ENCODE measurements at regions not wholly inside any gene's neighbourhood (a gene's known extent, or its start where the extent isn't known, plus 50 kb on each side); places are given as distances from the start of the nearest gene placed in this dataset.

GRCh38 chr7:68955656-68956055, 642.6 kb upstream of the AUTS2 start:
- Histone ChIP-seq H3K9me3 (replicated peaks) (no peaks in the 10 kb centered on the region), H3K27me3 (ENCODE audit: low read depth) (peaks cover 22% of the 10 kb centered on the region), H3K36me3 (no peaks in the 10 kb centered on the region), H3K4me3 (no peak overlapping the region), H3K4me1 (no peaks in the 10 kb centered on the region), H3K27ac (replicated peaks) (no peak overlapping the region)
- no peak for DNase-seq
- intact Hi-C loops (cut with micrococcal nuclease), result no loop called here
- TF ChIP-seq CTCF (IDR thresholded peaks at IDR 0.05; ENCODE audit: borderline replicate concordance), result no peak

GRCh38 chr7:68958571-68958970, 639.7 kb upstream of the AUTS2 start:
- TF ChIP-seq CTCF (IDR thresholded peaks at IDR 0.05; ENCODE audit: borderline replicate concordance), result no peak
- intact Hi-C loops (cut with micrococcal nuclease), result no loop called here
- no peaks in the 10 kb centered on the region for H3K36me3 ChIP-seq

GRCh38 chr7:68963552-68963951, 634.7 kb upstream of the AUTS2 start:
- Histone ChIP-seq H3K4me1 (no peaks in the 10 kb centered on the region), H3K4me3 (no peak overlapping the region), H3K27me3 (ENCODE audit: low read depth) (peaks cover 9% of the 10 kb centered on the region), H3K9me3 (replicated peaks) (no peaks in the 10 kb centered on the region), H3K36me3 (no peaks in the 10 kb centered on the region), H3K27ac (replicated peaks) (no peak overlapping the region)
- TF ChIP-seq CTCF (IDR thresholded peaks at IDR 0.05; ENCODE audit: borderline replicate concordance), result no peak
- intact Hi-C loops (cut with micrococcal nuclease), result no loop called here
- no peak for DNase-seq

More at GRCh38 chr7:68958571-68958970, 639.7 kb upstream of the AUTS2 start:
- DNase-seq, result no peak
- Histone ChIP-seq H3K27ac (replicated peaks) (no peak overlapping the region), H3K4me1 (no peaks in the 10 kb centered on the region), H3K27me3 (ENCODE audit: low read depth) (peaks cover 24% of the 10 kb centered on the region), H3K9me3 (replicated peaks) (no peaks in the 10 kb centered on the region), H3K4me3 (no peak overlapping the region)

GRCh38 chr7:68964060-68964459, 634.2 kb upstream of the AUTS2 start:
- Histone ChIP-seq H3K27me3 (ENCODE audit: low read depth) (peaks cover 14% of the 10 kb centered on the region), H3K27ac (replicated peaks) (no peak overlapping the region), H3K36me3 (no peaks in the 10 kb centered on the region), H3K9me3 (replicated peaks) (no peaks in the 10 kb centered on the region), H3K4me3 (no peak overlapping the region), H3K4me1 (no peaks in the 10 kb centered on the region)
- no peak for TF ChIP-seq CTCF (IDR thresholded peaks at IDR 0.05; ENCODE audit: borderline replicate concordance)
- intact Hi-C loops (cut with micrococcal nuclease), result no loop called here
- no peak for DNase-seq

GRCh38 chr7:68965351-68965750, 632.9 kb upstream of the AUTS2 start:
- no peak overlapping the region for H3K4me3 ChIP-seq
- peaks cover 26% of the 10 kb centered on the region for H3K27me3 ChIP-seq (ENCODE audit: low read depth)
- H3K36me3 ChIP-seq, result no peaks in the 10 kb centered on the region
- H3K4me1 ChIP-seq, result no peaks in the 10 kb centered on the region
- H3K27ac ChIP-seq (replicated peaks), result no peak overlapping the region
- TF ChIP-seq CTCF (IDR thresholded peaks at IDR 0.05; ENCODE audit: borderline replicate concordance), result no peak
- no peak for DNase-seq
- intact Hi-C loops (cut with micrococcal nuclease), result no loop called here
- no peaks in the 10 kb centered on the region for H3K9me3 ChIP-seq (replicated peaks)

- Histone ChIP-seq H3K4me1 (no peaks in the 10 kb centered on the region), H3K9me3 (replicated peaks) (no peaks in the 10 kb centered on the region), H3K27me3 (ENCODE audit: low read depth) (peaks cover 44% of the 10 kb centered on the region), H3K4me3 (no peak overlapping the region), H3K27ac (replicated peaks) (no peak overlapping the region), H3K36me3 (no peaks in the 10 kb centered on the region)
- intact Hi-C loops (cut with micrococcal nuclease), result no loop called here
- no peak for DNase-seq
- no peak for TF ChIP-seq CTCF (IDR thresholded peaks at IDR 0.05; ENCODE audit: borderline replicate concordance)
Measured at GRCh38 chr7:68967598-68967997, 630.7 kb upstream of the AUTS2 start.
